ENCODE measurements at regions not wholly inside any gene's neighbourhood (a gene's known extent, or its start where the extent isn't known, plus 50 kb on each side); places are given as distances from the start of the nearest gene placed in this dataset.
A peak's percentile ranks its signal among the peaks of the same experiment; 100 is the strongest.

DNA sequence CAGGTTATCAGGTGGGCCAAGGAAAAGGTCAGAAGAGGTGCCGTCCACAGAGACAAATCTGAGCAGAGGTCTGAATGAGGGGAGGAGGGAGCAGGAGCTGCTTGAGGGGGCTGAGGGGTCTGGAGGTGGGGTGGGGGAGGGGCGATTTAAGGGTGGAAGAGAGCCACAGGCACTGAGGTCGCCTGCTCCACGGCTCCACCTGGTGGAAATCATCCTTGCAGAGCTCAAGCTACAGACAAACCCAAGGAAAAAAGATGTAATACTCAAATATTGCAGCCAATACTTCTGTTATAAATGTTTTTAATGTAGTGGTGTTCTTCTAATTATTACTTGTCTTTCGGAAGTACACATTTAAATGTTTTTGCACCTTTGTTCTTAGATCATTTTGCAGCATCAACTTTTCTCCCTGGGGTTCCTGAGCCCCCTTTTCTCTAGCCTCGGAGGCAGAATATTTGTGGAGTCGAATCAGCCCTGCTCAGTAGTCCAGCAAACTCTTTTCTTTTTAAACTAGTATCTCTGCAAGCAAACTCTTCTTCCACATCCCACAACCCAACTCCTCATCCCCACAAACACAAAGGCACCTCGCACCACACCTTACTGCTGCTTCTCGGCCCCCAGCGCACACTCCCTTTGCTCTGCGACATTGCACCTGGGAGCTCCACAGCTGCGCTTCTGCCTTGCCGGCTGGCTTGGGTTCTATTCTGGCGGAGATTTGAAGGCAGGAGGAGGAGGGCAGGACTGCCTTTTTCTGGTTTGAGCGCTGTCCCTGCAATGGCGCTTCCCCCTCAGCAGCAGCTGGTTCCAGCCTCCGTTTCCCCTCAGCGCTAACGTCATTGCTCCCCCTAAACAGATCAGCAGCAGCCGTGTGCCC, 51.0 kb upstream of the TFAP2A start:
- no peak overlapping the region for H3K4me3 ChIP-seq (ENCODE audit: low read length)
- peak in 1 of 2 donors; percentile 23 for DNase-seq
- H3K9me3 ChIP-seq (ENCODE audit: control insufficient read depth, low read depth, low read length) = no peaks in the 10 kb centered on the region
- no peaks in the 10 kb centered on the region for H3K4me1 ChIP-seq (ENCODE audit: control insufficient read depth, insufficient read depth, low read length)
- H3K27ac ChIP-seq (ENCODE audit: low read length) = no peak overlapping the region
- 60% methylated on average over 2 of the region's 20 CpGs for WGBS (ENCODE audit: insufficient coverage, low lambda C conversion rate)
- peaks cover 12% of the 10 kb centered on the region for H3K27me3 ChIP-seq (ENCODE audit: control insufficient read depth, insufficient read depth, low read length)
- no peaks in the 10 kb centered on the region for H3K36me3 ChIP-seq (ENCODE audit: control insufficient read depth, insufficient read depth, low read length)
